ENCODE measurements at regions not wholly inside any gene's neighbourhood (a gene's known extent, or its start where the extent isn't known, plus 50 kb on each side); places are given as distances from the start of the nearest gene placed in this dataset.
"Not testable (repeated sequence)": the region's sequence is repeated elsewhere in the genome, so short reads cannot be mapped to it uniquely, and the experiment has no call there.

DNA sequence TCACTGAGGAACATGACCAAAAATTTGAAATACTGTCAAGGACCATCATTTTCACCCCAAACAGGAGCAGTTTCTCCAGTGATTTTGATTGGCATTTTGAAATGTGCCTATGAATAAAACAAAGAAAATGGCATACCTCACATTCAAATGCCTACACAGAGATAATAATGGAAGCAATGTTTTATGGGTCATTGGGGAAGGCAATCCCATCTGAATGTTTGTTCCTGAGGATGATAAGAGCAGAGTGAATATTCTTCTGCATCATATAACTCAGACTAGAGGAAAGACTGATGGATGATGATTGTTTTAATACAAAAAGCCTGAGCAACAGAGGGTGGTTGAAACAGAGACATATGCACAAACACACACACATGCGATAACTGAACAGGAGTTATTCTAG is 2749.9 kb downstream of the PCDH9 start:
- no peak for DNase-seq

DNA sequence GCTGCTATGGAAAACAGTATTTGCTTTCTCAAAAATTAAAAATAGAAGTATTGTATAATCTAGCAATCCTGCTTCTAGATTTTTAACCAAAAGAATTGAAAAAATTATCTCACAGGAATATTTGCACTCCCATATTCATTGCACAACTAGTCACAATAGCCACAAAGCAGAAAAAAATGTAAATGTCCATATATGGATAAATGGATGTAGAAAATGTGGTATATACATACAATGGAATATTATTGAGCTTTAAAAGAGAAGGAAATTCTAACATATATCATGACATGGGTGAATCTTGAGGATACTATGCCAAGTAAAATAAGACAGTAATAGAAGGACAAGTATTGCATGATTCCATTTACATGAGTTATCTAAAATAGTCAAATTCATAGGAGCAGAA is 2753.0 kb downstream of the PCDH9 start:
- DNase-seq = no peak

DNA sequence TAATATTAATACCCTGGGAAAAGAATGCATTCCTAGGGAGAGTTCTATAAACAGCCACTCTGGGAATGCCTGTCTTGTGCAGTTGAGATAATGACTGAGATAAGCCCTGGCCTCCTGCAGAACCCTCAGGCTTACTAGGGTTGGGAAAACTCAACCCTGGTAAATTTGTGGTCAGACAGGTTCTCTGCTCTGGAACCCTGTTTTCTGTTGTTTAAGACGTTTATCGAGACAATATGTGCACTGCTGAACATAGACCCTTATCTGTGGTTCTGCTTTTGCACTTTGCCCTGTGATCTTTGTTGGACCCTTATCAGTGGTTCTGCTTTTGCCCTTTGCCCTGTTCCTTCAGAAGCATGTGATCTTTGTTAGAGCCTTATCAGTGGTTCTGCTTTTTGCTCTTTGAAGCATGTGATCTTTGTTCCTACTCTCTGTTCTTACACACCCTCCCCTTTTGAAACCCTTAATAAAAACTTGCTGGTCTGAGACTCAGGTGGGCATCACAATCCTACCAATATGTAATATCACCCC is 2754.0 kb downstream of the PCDH9 start:
- not testable (repeated sequence) for DNase-seq

DNA sequence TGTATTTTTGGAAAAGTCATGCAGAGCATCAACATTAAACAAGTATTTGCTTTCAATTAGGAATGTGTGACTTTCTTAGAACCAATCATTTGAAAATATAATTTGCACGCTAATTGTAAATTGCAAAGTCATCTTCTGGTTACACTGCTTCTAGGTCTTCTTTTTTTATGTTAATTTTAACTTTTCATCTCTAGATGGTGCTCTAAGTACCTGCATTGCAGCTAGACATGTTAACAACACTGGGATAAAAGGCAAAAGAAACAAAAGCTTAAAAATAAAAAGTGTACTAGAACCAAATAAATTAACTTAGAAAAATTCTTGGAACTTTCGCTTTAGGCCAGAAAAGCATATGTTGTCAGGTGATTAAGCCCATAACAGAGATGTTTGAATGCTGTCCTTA is 2758.2 kb downstream of the PCDH9 start:
- DNase-seq = no peak

DNA sequence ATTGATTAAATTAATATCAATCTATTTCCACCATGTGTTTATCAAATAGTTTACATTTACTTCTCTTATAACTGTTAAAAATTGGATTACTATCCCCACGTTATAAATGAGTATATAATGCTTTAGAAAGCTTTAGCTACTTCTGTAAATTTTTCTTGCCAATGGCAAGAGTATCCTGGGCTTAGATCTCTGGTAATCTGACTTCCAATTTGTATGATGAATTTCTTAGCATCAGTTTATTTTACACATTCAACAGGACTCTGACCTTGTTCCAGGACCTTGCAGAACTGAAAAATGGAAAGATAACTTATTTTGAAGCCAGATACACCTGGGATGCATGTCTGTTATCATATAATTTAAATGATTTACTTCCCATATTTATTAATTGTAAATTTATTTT is 2759.4 kb downstream of the PCDH9 start:
- no peak for DNase-seq

DNA sequence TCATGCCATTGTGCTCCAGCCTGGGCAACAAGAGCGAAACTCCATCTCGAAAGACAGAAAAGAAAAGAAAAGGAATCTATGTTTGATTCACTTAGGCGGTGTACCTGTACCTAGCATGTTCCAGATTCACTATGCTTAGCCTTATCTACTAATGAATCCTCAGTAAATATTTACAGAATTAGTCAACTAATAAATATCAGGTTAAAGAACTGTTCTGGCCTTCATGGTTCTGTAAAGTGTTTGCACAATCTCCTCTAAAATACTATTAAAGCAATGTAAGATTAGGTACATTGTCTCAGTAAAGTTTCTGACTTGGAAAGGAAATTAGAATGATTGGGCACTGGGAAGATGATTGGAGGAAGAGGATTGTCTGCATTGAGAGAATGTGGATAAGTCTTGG is 2770.4 kb downstream of the PCDH9 start:
- DNase-seq = no peak

DNA sequence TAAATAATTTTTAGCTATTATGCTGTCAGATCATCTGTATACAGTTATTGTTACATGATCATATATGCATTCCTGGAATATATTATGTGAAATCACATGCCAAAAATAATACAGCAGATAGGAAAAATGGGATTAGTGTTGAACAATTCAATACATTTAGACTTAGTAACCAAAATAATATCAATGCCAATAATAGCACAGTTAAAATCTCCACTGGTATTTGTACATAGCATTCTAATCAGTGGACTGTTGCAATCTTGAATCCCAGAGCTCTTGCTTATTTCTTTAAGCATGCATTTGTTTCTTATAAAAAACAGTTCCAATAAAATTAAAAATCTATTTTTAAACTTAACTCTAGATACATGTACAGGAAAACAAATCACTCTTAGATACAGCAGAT is 2772.2 kb downstream of the PCDH9 start:
- DNase-seq = no peak

DNA sequence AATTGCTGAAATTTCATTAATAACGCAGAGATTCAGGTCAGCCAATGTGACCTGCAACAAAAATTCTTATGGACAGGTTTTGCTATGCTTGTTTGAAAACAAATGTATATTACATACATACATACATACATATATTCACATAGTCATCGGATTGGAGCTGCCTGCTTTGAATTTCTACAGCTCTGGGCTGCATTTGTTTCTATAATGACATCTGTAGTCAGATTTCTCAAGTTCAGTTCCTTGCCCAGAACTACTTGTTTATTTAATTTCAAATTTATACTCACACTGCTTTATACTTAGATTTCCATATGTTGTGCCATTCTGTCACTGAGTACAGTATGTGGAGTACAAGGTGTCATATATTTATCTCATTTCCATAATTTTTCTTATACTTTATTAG is 2775.0 kb downstream of the PCDH9 start:
- DNase-seq = no peak

DNA sequence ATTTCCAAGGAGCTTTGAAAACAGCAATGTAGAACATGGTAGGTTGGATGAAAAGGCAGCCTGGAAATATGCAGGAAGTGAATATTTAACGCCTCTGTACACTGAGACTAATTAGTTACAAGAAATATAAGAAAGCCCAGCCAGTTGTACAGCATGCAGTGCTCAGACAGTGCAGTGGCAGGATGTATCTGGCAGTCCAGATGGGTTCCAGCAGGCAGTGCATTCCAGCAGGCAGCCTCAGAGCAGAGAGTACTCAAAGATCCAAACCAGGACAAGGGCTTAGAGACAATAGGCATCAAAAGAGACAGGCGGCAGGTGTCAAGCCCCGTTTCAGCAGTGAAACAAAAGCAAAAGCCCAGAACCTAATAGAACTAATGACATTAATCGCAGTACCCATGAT is 2776.3 kb downstream of the PCDH9 start:
- no peak for DNase-seq

DNA sequence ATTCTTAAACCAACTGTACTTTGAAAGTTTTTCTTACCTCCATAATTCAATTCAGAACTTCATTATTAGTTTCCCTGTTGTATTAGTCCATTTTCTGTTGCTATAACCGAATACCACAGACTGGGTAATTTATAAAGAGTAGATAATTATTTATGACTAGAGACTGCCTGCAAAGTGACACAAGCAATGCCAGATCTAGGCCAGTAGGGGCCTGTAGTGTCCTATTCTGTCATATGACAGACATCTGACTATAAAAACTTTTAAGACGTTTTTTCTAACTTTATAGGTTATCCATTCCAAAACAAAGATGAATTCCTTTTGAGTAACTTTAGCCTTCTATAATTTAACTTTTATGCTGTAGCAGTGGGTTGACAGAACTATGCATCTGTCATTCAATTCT is 2783.8 kb downstream of the PCDH9 start:
- no peak for DNase-seq

DNA sequence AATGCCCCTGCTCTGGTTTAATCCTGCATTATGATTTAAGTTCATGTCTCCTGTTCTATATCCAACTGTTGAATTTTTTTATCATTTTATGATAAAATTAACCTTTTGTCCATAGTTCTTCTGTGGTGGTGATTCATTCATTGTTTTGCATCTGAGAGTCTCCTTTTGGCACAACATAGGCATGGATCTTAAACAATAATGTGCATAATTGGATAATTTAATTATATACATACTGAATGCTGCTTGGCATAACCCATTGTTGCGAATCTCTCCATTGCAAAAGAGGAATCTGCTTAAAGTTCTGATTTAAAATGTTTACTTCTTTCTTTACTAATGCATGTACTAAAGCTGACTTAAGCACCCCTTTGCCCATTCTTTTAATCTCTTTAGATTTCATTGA is 2788.4 kb downstream of the PCDH9 start:
- no peak for DNase-seq

DNA sequence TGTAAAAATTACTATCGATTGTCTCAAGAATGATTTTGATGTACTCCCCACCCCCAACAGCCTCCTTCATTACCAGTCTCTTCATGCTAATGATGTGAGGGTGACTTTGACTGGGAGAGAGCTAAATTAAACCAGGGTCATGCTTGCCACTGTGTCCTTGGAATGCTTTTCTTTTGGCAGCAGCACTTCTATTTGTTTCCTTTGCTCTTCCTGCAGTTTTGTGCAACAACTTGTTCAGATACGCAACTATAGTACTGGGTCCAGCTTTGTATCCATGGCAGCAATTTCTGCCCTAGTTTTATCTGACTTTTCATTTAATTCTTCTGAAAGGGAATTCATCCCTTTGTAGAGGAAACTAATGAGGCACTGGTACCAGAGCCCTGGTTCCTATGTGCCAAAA is 2792.1 kb downstream of the PCDH9 start:
- no peak for DNase-seq

DNA sequence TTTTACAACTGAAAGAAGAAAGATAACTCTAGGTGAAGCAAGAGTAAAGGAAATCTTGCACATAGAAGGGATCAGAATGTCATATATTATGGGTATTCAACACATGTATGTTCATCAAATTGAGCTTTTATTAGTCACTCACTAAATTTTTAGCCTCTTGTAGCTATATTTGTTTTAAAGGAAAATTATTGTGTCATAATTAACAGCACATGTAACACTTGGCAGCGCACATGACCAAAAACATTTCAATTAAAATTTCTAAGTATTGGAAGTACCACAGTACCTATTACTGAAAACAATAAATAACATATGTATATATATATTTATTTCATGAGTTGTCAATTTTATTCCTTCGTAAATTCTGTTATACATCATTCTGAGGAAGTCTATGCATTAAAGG is 2800.4 kb downstream of the PCDH9 start:
- no peak for DNase-seq

DNA sequence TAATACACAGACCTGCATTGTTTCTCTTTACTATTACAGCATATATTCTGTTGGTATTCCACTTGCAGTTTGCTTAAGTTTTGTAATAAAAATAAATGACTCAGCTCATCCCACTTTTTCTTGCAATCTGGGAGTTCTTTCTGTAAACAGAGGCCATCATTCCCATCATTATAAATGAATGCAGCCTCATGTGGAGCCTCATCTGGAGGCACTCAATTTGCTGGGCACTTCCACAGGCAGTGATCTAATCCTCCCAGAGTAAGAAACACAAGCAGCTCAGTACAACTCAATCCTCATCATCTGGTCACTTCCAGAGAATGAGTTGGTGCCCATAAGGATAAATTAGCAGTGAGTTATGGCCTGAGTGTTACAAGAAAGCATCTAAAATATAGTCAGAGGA is 2801.9 kb downstream of the PCDH9 start:
- no peak for DNase-seq

DNA sequence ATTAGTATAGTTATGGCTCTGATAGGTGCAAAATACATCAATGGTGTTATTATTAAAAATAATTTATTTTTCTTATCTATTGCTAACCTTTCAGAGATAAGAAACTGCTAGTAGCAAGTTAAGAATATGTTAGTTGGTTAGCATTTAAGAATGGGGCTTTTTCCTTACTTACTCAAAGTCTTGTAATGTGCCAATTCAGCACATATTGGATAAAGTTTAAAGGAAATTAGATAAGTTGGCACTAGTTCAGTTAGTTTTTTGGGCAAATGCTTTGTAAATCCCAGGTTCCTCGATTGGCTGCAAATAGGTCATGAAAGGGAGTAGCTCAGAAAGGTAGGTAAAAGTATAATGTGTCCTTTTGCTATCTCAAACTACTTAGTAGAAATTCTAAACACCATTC is 2806.7 kb downstream of the PCDH9 start:
- no peak for DNase-seq

DNA sequence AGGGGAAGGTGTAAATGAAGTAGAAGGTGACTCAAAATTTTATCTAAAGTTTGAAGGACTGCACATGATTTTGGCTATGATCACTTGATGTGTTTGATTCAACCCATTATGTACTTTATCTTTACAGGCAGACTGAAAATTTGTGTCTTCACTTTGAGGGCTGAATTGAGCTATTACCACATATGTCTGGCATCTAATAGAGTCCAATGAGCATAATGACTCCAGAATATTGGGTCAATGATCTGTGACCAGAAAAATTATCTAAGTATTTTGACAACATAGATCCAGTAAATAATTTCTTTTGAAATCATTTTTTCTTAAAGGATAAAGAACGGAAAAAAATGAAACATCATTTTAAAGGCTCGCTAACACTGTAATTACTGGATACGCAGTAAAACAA is 2810.0 kb downstream of the PCDH9 start:
- no peak for DNase-seq

DNA sequence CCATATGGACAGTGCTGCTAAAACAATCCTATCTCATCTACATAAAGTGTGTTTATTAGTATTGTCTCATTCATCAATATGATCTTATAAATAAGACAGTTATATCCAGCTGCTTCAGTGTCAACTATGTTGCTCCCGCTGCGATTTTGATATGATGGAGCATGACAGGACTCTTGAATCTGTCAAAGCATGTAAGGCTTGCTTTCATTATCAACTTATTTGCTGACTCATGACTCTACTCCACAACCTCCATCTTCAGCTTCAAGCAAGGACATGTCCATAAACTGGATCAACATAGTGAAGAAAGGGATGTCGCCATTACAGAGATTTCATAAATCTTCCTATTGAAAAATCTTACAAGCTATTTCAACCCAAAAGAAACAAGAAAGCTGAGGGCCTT is 2812.6 kb downstream of the PCDH9 start:
- DNase-seq = no peak

DNA sequence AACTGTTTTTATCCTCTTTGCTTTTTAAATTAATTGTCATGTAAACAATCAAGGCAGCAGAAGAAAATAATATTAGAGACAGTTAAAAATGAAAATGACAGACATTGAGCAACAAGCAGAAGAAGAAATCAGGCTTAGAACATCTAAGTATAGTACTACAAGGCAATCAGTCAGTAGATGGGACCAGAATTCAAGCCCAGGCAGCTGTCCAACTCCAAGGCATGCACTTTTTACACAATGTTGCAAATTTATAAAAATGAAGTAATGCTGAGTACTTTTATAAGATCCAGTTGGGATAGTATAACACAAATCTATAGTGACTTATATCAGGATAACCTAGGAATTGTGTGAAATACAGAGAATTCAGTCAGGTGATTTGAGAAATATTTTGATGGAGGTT is 2815.8 kb downstream of the PCDH9 start:
- no peak for DNase-seq

DNA sequence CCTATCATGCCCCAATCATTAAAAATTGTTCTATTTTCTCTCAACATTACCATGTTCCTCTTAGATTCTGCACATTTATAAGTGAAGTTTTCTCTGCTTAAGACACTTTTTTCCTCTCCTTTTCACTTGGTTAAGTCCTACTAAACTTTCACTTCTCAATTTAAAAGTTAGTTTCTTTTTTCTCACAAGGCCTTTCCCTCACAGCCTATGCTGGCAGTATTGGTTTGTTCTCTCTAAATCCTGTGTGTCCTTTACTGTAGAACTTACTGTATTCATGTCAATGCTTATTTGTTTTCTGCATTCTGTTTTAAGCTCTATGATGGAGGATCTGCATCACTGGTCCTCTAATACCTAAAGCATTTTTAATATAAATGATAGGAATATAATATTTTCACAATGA is 2816.6 kb downstream of the PCDH9 start:
- DNase-seq = no peak

DNA sequence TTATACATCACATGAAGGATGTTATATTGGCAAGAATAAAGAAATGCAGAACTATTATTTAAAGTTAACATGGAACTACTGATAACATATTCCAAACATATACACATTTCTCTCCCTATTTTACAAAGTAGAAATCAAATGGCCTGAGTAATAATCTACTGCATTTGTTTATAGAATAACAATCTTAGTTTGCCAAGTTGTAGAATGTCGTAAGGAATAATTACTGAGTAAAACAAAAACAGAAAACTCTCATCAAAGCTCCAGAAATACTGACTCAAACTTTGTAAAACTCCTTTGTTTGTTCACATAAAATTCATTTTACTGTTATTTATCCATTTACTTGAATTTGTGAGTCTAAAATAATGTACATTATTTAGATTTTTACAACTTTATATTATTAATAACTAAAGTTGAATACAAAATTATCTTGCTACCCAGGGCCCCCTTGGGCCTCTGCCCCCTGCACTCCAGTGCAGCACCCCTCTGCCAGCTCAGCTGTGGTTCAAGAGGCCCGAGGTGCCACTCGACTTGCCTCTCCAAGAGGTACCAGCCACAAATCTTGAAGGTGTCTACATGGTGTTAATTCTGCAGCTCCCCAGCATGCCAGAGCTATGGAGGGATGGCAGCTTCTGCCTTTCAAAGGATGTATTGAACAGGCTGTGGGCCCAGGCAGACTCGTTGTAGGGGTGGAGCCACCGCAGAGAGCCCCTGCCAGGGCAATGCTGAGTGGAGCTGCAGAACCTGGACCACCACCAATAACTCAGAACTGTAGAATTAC is 2819.7 kb downstream of the PCDH9 start:
- no peak for DNase-seq

DNA sequence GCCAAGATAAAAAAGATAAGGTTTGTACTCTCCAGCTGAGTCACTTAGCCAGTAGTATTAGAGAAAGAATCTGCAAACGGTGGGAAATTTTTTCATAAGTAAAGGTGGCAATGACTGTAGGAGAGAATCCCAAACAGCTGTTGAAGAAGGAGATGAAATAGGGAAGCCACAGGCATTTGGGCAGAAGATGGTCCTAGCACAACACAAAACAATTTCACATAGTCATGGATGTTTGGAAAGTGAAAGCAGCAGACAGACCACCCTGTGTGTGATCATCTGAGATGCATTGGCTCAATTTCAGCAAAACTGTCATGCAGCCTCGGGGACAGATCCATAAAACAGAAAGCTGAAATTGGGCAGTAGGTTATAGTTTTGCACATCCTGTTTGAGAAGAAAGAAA is 2832.4 kb downstream of the PCDH9 start:
- DNase-seq = no peak

DNA sequence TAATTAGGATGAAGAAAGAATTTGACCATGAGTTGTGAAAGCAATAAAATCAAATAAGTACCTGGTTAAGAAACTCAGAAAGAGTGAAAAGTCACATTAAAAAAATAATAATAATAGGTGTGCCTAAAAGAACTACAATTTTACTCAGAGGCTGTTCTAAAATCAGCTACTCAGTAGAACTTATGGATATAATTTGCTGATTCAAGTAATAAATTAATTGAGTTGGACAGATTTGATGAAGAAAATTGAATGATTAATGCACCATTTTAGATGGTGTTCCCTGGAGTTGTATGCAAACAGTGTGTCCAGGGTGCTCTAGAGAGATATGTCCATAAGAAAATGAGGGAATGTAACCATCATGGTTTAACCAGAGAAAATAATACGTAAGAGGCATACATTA is 2852.5 kb downstream of the PCDH9 start:
- no peak for DNase-seq

DNA sequence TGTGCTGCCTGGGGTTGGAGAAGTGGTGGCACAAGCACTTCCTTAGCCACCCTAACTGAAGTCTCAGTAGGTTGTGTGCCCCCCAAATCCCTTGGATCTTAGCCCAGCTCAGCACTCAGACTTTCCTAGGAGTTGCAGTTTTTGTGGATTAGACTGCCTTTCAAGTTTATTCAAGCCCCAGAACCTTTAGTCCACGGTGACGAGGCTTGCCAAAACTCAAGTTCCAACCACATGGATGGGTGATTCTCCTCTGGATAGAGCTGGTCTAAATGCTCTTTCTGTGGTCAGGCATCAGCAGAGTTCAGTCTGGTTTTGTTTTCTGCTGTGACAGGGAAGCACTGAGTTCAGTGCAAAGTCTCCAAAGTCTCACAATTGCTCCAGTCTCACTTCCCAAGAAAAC is 2858.7 kb downstream of the PCDH9 start:
- DNase-seq = no peak

DNA sequence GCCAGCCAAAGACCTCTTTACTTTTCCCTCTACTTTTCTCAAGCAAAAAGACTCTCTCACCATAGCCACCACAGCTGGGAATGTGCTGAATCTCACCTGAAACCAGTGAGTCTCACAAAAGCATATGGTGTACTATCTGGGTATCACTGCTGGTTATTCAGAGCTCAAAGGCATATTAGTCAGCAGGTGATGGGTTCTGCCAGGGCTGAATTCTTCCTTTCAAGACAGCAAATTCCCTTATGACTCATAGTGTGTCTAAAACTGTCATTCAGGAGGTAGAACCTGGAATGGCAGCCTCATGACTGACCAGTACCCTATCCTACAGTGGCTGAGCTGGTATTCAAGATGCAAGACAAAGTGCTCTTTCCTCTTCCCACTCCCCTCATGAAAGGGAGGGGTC is 2859.1 kb downstream of the PCDH9 start:
- DNase-seq = no peak

DNA sequence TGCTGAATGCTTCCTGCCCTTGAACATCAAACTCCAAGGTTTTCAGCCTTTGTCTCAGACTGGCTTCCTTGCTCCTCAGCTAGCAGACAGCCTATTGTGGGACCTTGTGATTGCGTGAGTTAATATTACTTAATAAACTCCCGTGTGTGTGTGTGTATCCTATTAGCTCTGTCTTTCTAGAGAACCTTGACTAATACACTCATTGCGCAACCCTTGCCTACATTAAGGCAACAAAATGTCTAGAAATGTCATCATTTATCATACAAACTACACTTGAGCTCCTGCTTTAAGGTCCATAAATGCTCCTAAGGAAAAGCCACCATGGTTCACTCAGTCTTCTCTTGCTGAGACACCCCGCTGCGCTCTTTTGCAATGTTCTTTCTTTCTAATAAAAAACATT is 2861.0 kb downstream of the PCDH9 start:
- no peak for DNase-seq

All from stimulated activated CD4-positive, alpha-beta T cell treated with anti-CD3 and anti-CD28 coated beads, Interleukin-15, amount 100 ng/mL, for 24 hours (primary cell).